ENCODE measurements at regions not wholly inside any gene's neighbourhood (a gene's known extent, or its start where the extent isn't known, plus 50 kb on each side); places are given as distances from the start of the nearest gene placed in this dataset.

DNA sequence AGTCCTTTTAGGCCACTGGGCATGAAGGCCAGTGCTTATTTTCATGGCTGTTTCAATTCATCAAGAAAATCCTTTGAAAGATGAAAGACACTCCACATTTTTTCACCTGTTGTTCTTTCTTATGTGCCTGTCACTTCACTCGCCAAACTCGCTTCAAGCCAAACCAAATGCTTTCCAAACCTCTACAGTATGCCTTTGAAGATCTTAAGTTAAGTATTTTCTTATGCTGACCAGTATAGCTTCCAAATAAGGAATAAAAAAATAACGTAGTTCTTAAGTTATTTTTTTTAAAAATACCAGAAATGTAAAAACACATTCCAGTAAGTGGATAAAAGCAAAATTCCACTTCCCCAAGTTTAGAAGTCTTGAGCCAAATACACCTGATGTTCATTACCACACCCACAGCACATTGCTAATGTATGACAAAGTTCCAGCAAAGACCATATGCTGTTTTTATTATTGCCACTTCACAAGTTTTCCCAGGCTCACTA is 186.1 kb downstream of the MTERF1 start:
- DNase-seq = no peak
- in situ Hi-C loops (cut with MboI; ENCODE audit: low sequenced_read_pairs in 4 of 4) = no loop called here
- H3K4me1 ChIP-seq = no peaks in the 10 kb centered on the region
- H3K4me3 ChIP-seq = no peak overlapping the region
- no peaks in the 10 kb centered on the region for H3K27me3 ChIP-seq
- intact Hi-C loops (cut with DNase I; ENCODE audit: low total_unique reads) = no loop called here
- TF ChIP-seq, protein P1, sequence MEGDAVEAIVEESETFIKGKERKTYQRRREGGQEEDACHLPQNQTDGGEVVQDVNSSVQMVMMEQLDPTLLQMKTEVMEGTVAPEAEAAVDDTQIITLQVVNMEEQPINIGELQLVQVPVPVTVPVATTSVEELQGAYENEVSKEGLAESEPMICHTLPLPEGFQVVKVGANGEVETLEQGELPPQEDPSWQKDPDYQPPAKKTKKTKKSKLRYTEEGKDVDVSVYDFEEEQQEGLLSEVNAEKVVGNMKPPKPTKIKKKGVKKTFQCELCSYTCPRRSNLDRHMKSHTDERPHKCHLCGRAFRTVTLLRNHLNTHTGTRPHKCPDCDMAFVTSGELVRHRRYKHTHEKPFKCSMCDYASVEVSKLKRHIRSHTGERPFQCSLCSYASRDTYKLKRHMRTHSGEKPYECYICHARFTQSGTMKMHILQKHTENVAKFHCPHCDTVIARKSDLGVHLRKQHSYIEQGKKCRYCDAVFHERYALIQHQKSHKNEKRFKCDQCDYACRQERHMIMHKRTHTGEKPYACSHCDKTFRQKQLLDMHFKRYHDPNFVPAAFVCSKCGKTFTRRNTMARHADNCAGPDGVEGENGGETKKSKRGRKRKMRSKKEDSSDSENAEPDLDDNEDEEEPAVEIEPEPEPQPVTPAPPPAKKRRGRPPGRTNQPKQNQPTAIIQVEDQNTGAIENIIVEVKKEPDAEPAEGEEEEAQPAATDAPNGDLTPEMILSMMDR (IDR thresholded peaks at IDR 0.05 in 4 of 5, conservative IDR thresholded peaks at IDR 0.05 in 1 of 5) = no peak
- TF ChIP-seq POLR2A (IDR thresholded peaks at IDR 0.05) = no peak
- no peak for ATAC-seq
- H3K9me3 ChIP-seq = no peaks in the 10 kb centered on the region
- no peaks in the 10 kb centered on the region for H3K36me3 ChIP-seq
- H3K27ac ChIP-seq = no peak overlapping the region

DNA sequence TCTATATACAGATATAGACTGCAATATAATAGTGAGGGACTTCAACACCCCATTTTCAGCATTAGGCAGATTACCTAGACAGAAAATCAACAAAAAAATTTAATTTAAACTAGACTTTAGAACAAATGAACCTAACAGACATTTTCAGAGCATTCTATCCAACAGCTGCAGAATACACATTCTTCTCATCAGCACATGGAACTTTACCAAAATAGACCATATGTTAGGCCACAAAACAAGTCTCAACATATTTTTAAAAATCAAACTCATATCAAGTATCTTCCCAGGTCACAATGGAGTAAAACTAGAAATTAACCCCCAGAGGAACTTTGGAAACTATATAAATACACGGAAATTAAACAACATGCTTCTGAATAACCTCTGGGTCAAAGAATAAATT is 169.6 kb downstream of the MTERF1 start:
- no peak for ATAC-seq
- intact Hi-C loops (cut with DNase I; ENCODE audit: low total_unique reads) = no loop called here
- H3K4me1 ChIP-seq = no peaks in the 10 kb centered on the region

GRCh38 chr7:91713669-91714068 is 166.8 kb downstream of the MTERF1 start:
- intact Hi-C loops (cut with DNase I; ENCODE audit: low total_unique reads) = no loop called here
- H3K36me3 ChIP-seq = no peaks in the 10 kb centered on the region
- H3K27me3 ChIP-seq = no peaks in the 10 kb centered on the region
- ATAC-seq (no peak), DNase-seq (no peak)
- in situ Hi-C loops (cut with MboI; ENCODE audit: low sequenced_read_pairs in 4 of 4) = no loop called here
- TF ChIP-seq, protein P1 (IDR thresholded peaks at IDR 0.05 in 4 of 5, conservative IDR thresholded peaks at IDR 0.05 in 1 of 5) = no peak
- no peak for TF ChIP-seq POLR2A (IDR thresholded peaks at IDR 0.05)
- no peaks in the 10 kb centered on the region for H3K4me1 ChIP-seq
- H3K27ac ChIP-seq = no peak overlapping the region
- H3K4me3 ChIP-seq = no peak overlapping the region
- H3K9me3 ChIP-seq = peaks cover 0 to 4% (median 0%) of the 10 kb centered on the region in 3 donors

More for the DNA sequence above, 169.6 kb downstream of the MTERF1 start:
- no peaks in the 10 kb centered on the region for H3K27me3 ChIP-seq
- H3K27ac ChIP-seq = no peak overlapping the region
- no peak for DNase-seq
- peaks cover 0 to 4% (median 0%) of the 10 kb centered on the region in 3 donors for H3K9me3 ChIP-seq
- H3K36me3 ChIP-seq = no peaks in the 10 kb centered on the region
- in situ Hi-C loops (cut with MboI; ENCODE audit: low sequenced_read_pairs in 4 of 4) = no loop called here
- H3K4me3 ChIP-seq = no peak overlapping the region
- no peak for TF ChIP-seq POLR2A (IDR thresholded peaks at IDR 0.05)
- TF ChIP-seq, protein P1 (IDR thresholded peaks at IDR 0.05 in 4 of 5, conservative IDR thresholded peaks at IDR 0.05 in 1 of 5) = no peak

DNA sequence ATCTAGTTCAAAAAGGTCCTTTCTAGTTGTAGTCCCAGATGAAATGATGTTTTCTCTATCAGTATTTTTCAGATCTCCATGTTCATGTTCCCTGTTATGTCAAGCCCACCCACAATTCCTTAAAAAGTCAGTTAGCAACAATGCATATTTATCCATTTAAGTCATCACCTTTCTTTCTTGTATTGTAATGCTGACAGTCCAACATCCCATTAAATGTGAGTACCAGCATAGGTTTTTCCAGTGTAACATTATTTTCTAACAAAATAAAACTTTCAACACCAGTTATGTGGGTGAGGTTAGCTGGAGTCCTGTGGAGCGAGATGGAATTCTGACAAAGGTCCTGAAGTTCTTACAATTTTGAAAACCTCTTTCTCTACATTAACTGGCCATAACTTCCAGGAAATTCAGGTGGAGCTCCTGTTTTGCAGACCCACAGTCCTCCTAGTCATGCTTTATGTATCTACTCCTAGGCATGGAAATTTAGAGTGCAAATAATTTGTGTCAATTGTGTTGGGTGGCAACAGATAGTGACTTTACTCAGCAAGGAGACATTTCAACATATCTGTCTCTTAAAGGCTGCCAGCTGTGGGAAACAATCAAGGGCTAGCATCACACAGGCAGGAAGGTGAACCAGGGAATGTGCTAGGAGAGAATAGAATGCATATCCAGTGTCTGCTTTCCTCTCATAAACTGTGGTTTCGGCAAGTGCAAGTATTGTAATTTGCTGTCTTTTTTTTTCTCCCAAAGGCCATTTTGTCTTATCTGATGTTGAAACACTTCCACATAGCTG is 162.6 kb downstream of the MTERF1 start:
- H3K27ac ChIP-seq = no peak overlapping the region
- ATAC-seq (no peak), DNase-seq (no peak)
- intact Hi-C loops (cut with DNase I; ENCODE audit: low total_unique reads) = no loop called here
- H3K36me3 ChIP-seq = no peaks in the 10 kb centered on the region
- in situ Hi-C loops (cut with MboI; ENCODE audit: low sequenced_read_pairs in 4 of 4) = no loop called here
- H3K4me3 ChIP-seq = no peak overlapping the region
- TF ChIP-seq, protein P1 (IDR thresholded peaks at IDR 0.05 in 4 of 5, conservative IDR thresholded peaks at IDR 0.05 in 1 of 5) = no peak
- no peak for TF ChIP-seq POLR2A (IDR thresholded peaks at IDR 0.05)
- no peaks in the 10 kb centered on the region for H3K9me3 ChIP-seq
- no peaks in the 10 kb centered on the region for H3K27me3 ChIP-seq
- H3K4me1 ChIP-seq = no peaks in the 10 kb centered on the region
